ENCODE measurements at regions not wholly inside any gene's neighbourhood (a gene's known extent, or its start where the extent isn't known, plus 50 kb on each side); places are given as distances from the start of the nearest gene placed in this dataset.

GRCh38 chr5:14017904-14018303, 73.4 kb upstream of the DNAH5 start:
- no peak for TF ChIP-seq SP1 (IDR thresholded peaks at IDR 0.05)
- TF ChIP-seq SUZ12 (IDR thresholded peaks at IDR 0.05): no peak
- no peak for TF ChIP-seq NFRKB (IDR thresholded peaks at IDR 0.05)
- no peak for TF ChIP-seq FOXM1 (IDR thresholded peaks at IDR 0.05; ENCODE audit: borderline replicate concordance)
- no peak for TF ChIP-seq ARNT (IDR thresholded peaks at IDR 0.05)
- TF ChIP-seq ZNF384 (IDR thresholded peaks at IDR 0.05): no peak

Measured in HEK293T (cell line).